ENCODE measurements at regions not wholly inside any gene's neighbourhood (a gene's known extent, or its start where the extent isn't known, plus 50 kb on each side); places are given as distances from the start of the nearest gene placed in this dataset.

DNA sequence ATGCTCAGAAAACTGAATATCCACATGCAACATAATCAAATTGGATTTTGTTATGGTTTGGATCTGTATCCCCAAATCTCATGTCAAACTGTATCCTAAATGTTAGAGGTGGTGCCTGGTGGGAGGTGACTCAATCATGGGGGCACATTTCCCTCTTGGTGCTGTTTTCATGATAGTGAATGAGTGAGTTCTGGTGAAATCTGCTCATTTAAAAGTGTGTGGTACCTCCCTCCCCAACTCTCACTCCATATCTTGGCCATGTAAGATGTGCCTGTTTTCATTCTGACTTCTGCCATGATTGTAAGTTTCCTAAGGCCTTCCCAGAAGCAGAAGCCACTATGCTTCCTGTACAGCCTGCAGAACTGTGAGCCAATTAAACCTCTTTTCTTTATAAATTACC is 239.6 kb upstream of the KLF14 start:
- no peak overlapping the region for H3K4me3 ChIP-seq (replicated peaks; ENCODE audit: low read depth, low read length)
- no peak for DNase-seq (ENCODE audit: low read depth)
- TF ChIP-seq, protein P1, sequence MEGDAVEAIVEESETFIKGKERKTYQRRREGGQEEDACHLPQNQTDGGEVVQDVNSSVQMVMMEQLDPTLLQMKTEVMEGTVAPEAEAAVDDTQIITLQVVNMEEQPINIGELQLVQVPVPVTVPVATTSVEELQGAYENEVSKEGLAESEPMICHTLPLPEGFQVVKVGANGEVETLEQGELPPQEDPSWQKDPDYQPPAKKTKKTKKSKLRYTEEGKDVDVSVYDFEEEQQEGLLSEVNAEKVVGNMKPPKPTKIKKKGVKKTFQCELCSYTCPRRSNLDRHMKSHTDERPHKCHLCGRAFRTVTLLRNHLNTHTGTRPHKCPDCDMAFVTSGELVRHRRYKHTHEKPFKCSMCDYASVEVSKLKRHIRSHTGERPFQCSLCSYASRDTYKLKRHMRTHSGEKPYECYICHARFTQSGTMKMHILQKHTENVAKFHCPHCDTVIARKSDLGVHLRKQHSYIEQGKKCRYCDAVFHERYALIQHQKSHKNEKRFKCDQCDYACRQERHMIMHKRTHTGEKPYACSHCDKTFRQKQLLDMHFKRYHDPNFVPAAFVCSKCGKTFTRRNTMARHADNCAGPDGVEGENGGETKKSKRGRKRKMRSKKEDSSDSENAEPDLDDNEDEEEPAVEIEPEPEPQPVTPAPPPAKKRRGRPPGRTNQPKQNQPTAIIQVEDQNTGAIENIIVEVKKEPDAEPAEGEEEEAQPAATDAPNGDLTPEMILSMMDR (IDR thresholded peaks at IDR 0.05; ENCODE audit: low read length, missing control alignments), result no peak

DNA sequence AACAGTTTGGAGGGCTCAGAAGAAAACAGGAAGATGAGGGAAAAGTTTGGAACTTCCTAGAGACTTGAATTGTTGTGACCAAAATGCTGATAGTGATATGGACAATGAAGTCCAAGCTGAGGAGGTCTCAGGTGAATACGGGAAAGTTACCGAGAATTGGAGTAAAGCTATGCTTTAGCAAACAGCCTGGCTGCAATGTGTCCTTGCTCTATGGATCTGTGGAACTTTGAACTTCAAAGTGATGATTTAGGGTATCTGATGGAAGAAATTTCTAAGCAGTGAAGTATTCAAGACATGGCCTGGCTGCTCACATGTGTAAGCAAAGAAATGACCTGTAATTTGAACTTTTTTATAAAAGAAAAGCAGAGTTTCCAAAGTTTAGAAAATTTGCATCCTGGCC is 240.2 kb upstream of the KLF14 start:
- TF ChIP-seq, protein P1 (IDR thresholded peaks at IDR 0.05; ENCODE audit: low read length, missing control alignments), result no peak
- no peak for DNase-seq (ENCODE audit: low read depth)
- H3K4me3 ChIP-seq (replicated peaks; ENCODE audit: low read depth, low read length), result no peak overlapping the region

DNA sequence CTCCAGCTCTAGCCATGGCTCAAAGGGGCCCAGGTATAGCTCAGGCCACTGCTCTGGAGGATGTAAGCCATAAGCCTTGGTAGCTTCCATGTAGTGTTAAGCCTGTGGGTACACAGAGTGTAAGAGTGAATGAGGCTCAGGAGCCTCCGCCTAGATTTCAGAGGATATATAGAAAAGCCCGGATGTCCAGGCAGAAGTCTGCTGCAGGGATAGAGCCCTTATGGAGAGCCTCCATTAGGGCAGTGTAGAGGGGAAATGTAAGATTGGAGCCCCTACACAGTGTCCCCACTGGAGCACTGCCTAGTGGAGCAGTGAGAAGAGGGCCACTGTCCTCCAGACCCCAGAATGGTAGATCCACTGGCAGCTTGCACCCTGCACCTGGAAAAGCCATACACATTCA is 240.8 kb upstream of the KLF14 start:
- TF ChIP-seq, protein P1 (IDR thresholded peaks at IDR 0.05; ENCODE audit: low read length, missing control alignments), result no peak
- DNase-seq (ENCODE audit: low read depth), result no peak
- no peak overlapping the region for H3K4me3 ChIP-seq (replicated peaks; ENCODE audit: low read depth, low read length)

DNA sequence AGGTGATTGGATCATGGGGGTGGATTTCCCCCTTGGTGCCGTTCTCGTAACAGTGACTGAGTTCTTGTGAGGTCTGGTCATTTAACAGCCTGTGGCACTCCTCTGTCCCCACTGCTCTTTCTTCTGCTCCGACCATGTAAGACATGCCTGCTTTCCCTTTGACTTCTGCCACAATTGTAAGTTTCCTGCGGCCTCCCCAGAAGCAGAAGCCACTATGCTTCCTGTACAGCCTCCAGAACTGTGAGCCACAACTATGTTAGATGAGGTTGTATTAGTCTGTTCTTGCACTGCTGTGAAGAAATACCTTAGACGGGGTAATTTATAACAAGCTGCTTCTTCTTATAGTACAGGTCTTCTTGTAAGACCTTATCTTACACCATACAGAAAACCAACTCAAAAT is 241.7 kb upstream of the KLF14 start:
- TF ChIP-seq, protein P1 (IDR thresholded peaks at IDR 0.05; ENCODE audit: low read length, missing control alignments), result no peak
- no peak overlapping the region for H3K4me3 ChIP-seq (replicated peaks; ENCODE audit: low read depth, low read length)
- no peak for DNase-seq (ENCODE audit: low read depth)

DNA sequence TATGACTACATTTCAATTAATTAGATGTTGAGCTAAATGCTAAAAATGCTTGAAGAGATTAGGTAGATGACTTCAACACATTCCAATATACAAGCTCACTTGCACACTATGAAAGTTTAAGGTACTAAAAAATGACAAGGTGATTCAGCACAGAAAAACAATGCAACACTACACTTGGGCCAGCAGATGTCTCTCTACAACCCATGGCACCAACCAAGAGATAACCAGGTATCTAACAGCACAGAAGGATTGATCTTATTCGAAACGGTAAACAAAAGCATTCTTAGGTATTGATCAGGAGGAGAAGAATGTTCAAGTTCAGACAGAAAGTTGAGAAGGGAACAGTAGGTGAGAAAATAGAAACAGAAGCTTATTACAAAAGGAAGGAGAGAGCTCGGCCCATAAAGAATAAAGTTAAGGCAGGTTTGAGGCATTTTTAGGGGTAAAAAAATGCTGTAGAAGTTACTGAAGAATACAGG is 248.2 kb upstream of the KLF14 start:
- DNase-seq (ENCODE audit: low read depth), result peak; percentile 61
- no peak overlapping the region for H3K4me3 ChIP-seq (replicated peaks; ENCODE audit: low read depth, low read length)
- TF ChIP-seq, protein P1 (IDR thresholded peaks at IDR 0.05; ENCODE audit: low read length, missing control alignments), result peak; percentile 81

DNA sequence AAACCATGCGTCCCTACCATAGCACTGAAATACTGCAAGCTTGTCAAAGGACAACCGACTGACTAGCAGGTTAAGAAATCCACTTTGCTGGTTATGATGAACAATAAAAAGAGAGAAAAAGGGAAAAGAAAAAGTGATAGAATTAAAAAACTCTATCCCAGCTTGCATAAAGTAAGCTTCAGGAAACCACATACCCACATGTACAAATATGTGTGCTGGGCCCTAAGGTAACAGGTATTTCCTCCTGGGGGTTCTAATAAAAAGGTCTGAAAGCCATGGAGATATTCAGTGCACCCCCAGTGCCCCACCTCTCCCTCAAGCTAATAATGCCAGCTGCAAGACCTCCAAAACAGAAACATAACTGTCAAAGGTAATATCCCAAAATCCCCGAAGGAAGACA is 248.6 kb upstream of the KLF14 start:
- no peak for DNase-seq (ENCODE audit: low read depth)
- TF ChIP-seq, protein P1 (IDR thresholded peaks at IDR 0.05; ENCODE audit: low read length, missing control alignments), result no peak
- H3K4me3 ChIP-seq (replicated peaks; ENCODE audit: low read depth, low read length), result no peak overlapping the region

DNA sequence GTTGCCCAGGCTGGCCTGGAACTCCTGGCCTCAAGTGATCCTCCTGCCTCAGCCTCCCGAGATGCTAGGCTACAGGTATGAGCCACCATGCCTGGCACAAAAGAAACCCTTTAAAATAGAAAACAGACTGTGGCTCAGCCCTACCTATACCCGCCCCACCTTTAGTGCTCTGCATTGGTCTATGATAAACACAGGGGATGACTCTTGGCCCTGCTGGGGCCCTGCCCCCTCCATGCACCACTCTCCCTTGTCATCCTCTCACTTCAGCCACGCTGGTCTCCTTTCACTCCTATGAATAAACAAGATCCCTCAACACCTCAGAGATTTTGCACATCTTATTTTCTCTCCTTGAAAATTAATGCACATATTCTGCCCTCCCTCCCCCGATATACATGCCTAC is 251.4 kb upstream of the KLF14 start:
- no peak for DNase-seq (ENCODE audit: low read depth)
- H3K4me3 ChIP-seq (replicated peaks; ENCODE audit: low read depth, low read length), result no peak overlapping the region
- TF ChIP-seq, protein P1 (IDR thresholded peaks at IDR 0.05; ENCODE audit: low read length, missing control alignments), result no peak

Data from fibroblast of pulmonary artery (primary cell).